ENCODE measurements at regions not wholly inside any gene's neighbourhood (a gene's known extent, or its start where the extent isn't known, plus 50 kb on each side); places are given as distances from the start of the nearest gene placed in this dataset.

GRCh38 chr1:56387071-56387740 is 192.2 kb downstream of the PLPP3 start:
- Histone ChIP-seq H3K14ac (ENCODE audit: insufficient read depth, low read length) (no peak overlapping the region), H4K8ac (replicated peaks; ENCODE audit: insufficient read length, low read depth, low read length) (no peak overlapping the region), H3K56ac (ENCODE audit: insufficient read length, low read depth, low read length) (no peak overlapping the region), H2AFZ (ENCODE audit: low read length) (no peak overlapping the region), H3T11ph (ENCODE audit: low read length) (no peak overlapping the region), H3K4me1 (ENCODE audit: insufficient read depth, low read length) (peaks cover 6% of the 10 kb centered on the region; the same call in 1 of the 2 replicates), H4K20me1 (ENCODE audit: control insufficient read depth, insufficient read depth, insufficient read length) (no peaks in the 10 kb centered on the region), H3K27me3 (ENCODE audit: insufficient read depth, low read length) (no peaks in the 10 kb centered on the region), H2BK12ac (ENCODE audit: insufficient read length, low read depth, low read length) (no peak overlapping the region), H3K4ac (ENCODE audit: low read depth, low read length) (no peak overlapping the region), H3K23me2 (ENCODE audit: insufficient read length, low read depth, low read length, poor library complexity, severe bottlenecking) (no peaks in the 10 kb centered on the region), H2BK5ac (ENCODE audit: insufficient read length, low read length) (no peak overlapping the region), H2BK120ac (ENCODE audit: low read depth, low read length, poor library complexity, severe bottlenecking) (no peak overlapping the region), H3K23ac (ENCODE audit: insufficient read length, low read depth, low read length) (no peak overlapping the region), H3K18ac (ENCODE audit: insufficient read length, low read depth, low read length) (no peak overlapping the region), H2BK15ac (ENCODE audit: low read depth, low read length) (no peak overlapping the region), H3K4me2 (ENCODE audit: insufficient read depth, insufficient read length, low read length) (no peak overlapping the region), H4K5ac (ENCODE audit: insufficient read length, low read depth, low read length) (no peak overlapping the region), H2BK20ac (ENCODE audit: low read depth, low read length, poor library complexity, severe bottlenecking) (no peak overlapping the region), H2AK5ac (ENCODE audit: insufficient read length, low read length) (no peak overlapping the region), H3K79me1 (ENCODE audit: insufficient read depth, low read depth, low read length, poor library complexity, severe bottlenecking) (no peaks in the 10 kb centered on the region), H3K9me3 (ENCODE audit: control insufficient read depth, low read depth, low read length) (no peaks in the 10 kb centered on the region), H3K27ac (ENCODE audit: insufficient read length, low read depth, low read length) (no peak overlapping the region), H3K79me2 (ENCODE audit: insufficient read depth, low read length) (no peaks in the 10 kb centered on the region), H4K91ac (ENCODE audit: insufficient read length, low read depth, low read length) (no peak overlapping the region), H3K9ac (ENCODE audit: extremely low read depth, insufficient read length, low read length) (no peak overlapping the region)
- Mint-ChIP-seq H3K4me1 (peaks cover 22 to 27% of the 10 kb centered on the region in 2 experiments), H3K27ac (no peak overlapping the region), H3K27me3 (ENCODE audit: low read depth) (no peaks in the 10 kb centered on the region), H3K9me3 (peaks cover 0 to 5% of the 10 kb centered on the region in 2 experiments; a peak in 1 of 5 replicates), H3K36me3 (ENCODE audit: insufficient read depth in 1 of 3, low read depth in 3 of 3) (no peaks in the 10 kb centered on the region), H3K4me3 (no peak overlapping the region)
- TF ChIP-seq, protein P1, sequence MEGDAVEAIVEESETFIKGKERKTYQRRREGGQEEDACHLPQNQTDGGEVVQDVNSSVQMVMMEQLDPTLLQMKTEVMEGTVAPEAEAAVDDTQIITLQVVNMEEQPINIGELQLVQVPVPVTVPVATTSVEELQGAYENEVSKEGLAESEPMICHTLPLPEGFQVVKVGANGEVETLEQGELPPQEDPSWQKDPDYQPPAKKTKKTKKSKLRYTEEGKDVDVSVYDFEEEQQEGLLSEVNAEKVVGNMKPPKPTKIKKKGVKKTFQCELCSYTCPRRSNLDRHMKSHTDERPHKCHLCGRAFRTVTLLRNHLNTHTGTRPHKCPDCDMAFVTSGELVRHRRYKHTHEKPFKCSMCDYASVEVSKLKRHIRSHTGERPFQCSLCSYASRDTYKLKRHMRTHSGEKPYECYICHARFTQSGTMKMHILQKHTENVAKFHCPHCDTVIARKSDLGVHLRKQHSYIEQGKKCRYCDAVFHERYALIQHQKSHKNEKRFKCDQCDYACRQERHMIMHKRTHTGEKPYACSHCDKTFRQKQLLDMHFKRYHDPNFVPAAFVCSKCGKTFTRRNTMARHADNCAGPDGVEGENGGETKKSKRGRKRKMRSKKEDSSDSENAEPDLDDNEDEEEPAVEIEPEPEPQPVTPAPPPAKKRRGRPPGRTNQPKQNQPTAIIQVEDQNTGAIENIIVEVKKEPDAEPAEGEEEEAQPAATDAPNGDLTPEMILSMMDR (conservative IDR thresholded peaks at IDR 0.05) = no peak
- no peak for DNase-seq
- WGBS (ENCODE audit: extremely low coverage, insufficient read length, low lambda C conversion rate) = no CpG with 5 or more reads among the region's 1 CpG

All from H9 (cell line).